Prostate gland (tissue), 2 donors: ENCODE measurements at regions not wholly inside any gene's neighbourhood (a gene's known extent, or its start where the extent isn't known, plus 50 kb on each side); places are given as distances from the start of the nearest gene placed in this dataset.

ENCODE experiments used
- CTCF ChIP-seq, 4 experiments: fragments of 200-600 bp in 2 of 4; fragments of 450-650 bp in 2 of 4; sonication (generic) in 2 of 4; IDR thresholded peaks; 1 replicate in 3 of 4; 2 replicates in 1 of 4; pipeline ENCODE4 v1.5.1; 2016 to 2019; ENCODE audit warnings: antibody characterized with exemption in 4 of 4, mild to moderate bottlenecking in 2 of 4, moderate library complexity in 2 of 4
- POLR2A ChIP-seq: fragments of 450-650 bp; IDR thresholded peaks from one replicate; pipeline ENCODE4 v1.6.1; 2016; ENCODE audit warnings: antibody characterized with exemption, mild to moderate bottlenecking
- POLR2AphosphoS5 ChIP-seq: sonication (generic); formaldehyde crosslinking; IDR thresholded peaks from one replicate; pipeline ENCODE4 v1.6.1; 2017; ENCODE audit warnings: antibody characterized with exemption

GRCh38 chr6:159445351-159445750, 247.7 kb downstream of the SOD2 start:
- no peak for TF ChIP-seq POLR2A
- no peak for TF ChIP-seq CTCF (IDR thresholded peaks at IDR 0.05)
- no peak for TF ChIP-seq POLR2AphosphoS5
